Keratinocyte (primary cell): ENCODE measurements at regions not wholly inside any gene's neighbourhood (a gene's known extent, or its start where the extent isn't known, plus 50 kb on each side); places are given as distances from the start of the nearest gene placed in this dataset.

ENCODE experiments used
- DNase-seq: peaks from one replicate; pipeline ENCODE4 v3.0.0-alpha.2; 2011; ENCODE audit warnings: low read depth, missing footprints, low spot score
- FAIRE-seq: peaks from 2 replicates; lab custom pipeline; 2011; peaks lifted over from hg19 to GRCh38; lab: Jason Lieb, UNC
- H2AFZ ChIP-seq: 2 replicates; pipeline ENCODE4 v1.6.0; 2012; ENCODE audit warnings: low read length, control low read depth, inconsistent platforms; ENCODE audit not compliant: control insufficient read depth
- H3K27ac ChIP-seq: 2 replicates; pipeline ENCODE4 v1.5.1; 2011; ENCODE audit warnings: low read length; ENCODE audit not compliant: control insufficient read depth, insufficient read depth
- H3K27me3 ChIP-seq: 3 replicates; pipeline ENCODE4 v1.6.0; 2011; ENCODE audit warnings: low read length; ENCODE audit not compliant: control insufficient read depth, insufficient read depth; ENCODE audit errors: extremely low read depth
- H3K36me3 ChIP-seq, 2 experiments: 2 replicates in 1 of 2; 3 replicates in 1 of 2; pipeline ENCODE4 v1.5.1; 2011; ENCODE audit warnings: low read length in 2 of 2, mild to moderate bottlenecking in 1 of 2; ENCODE audit not compliant: control insufficient read depth in 2 of 2, insufficient read depth in 2 of 2; ENCODE audit errors: extremely low read depth in 1 of 2
- H3K4me1 ChIP-seq: 3 replicates; pipeline ENCODE4 v1.5.1; 2011; ENCODE audit warnings: low read length; ENCODE audit not compliant: control insufficient read depth, insufficient read depth; ENCODE audit errors: extremely low read depth
- H3K4me2 ChIP-seq: 3 replicates; pipeline ENCODE4 v1.6.0; 2011; ENCODE audit warnings: low read depth, low read length; ENCODE audit not compliant: control insufficient read depth, insufficient read depth; ENCODE audit errors: extremely low read depth
- H3K4me3 ChIP-seq, 3 experiments: fragments of 200-600 bp in 1 of 3; sonication (generic) in 1 of 3; 2 replicates in 2 of 3; 3 replicates in 1 of 3; pipeline ENCODE4 v1.5.1; 2011 to 2016; ENCODE audit warnings: low read length in 3 of 3, mild to moderate bottlenecking in 3 of 3, control low read depth in 2 of 3, inconsistent platforms in 1 of 3, low read depth in 1 of 3, mixed read lengths in 1 of 3, mixed run types in 1 of 3, moderate library complexity in 1 of 3; ENCODE audit not compliant: control insufficient read depth in 2 of 3, insufficient read depth in 2 of 3; ENCODE audit errors: extremely low read depth in 1 of 3
- H3K79me2 ChIP-seq: 2 replicates; pipeline ENCODE4 v1.6.0; 2012; ENCODE audit warnings: low read length; ENCODE audit not compliant: control insufficient read depth, insufficient read depth
- H3K9ac ChIP-seq: 3 replicates; pipeline ENCODE4 v1.6.0; 2011; ENCODE audit warnings: low read length; ENCODE audit not compliant: control insufficient read depth, insufficient read depth; ENCODE audit errors: extremely low read depth
- H3K9me1 ChIP-seq: 3 replicates; pipeline ENCODE4 v1.6.0; 2011; ENCODE audit warnings: low read length; ENCODE audit not compliant: control insufficient read depth, insufficient read depth; ENCODE audit errors: extremely low read depth
- H3K9me3 ChIP-seq: 2 replicates; pipeline ENCODE4 v1.5.1; 2012; ENCODE audit warnings: low read depth, low read length; ENCODE audit not compliant: control insufficient read depth
- H4K20me1 ChIP-seq: 3 replicates; pipeline ENCODE4 v1.6.0; 2011; ENCODE audit warnings: low read length; ENCODE audit not compliant: control insufficient read depth, insufficient read depth; ENCODE audit errors: extremely low read depth
- CTCF ChIP-seq, 3 experiments: IDR thresholded peaks in 1 of 3; conservative IDR thresholded peaks in 1 of 3; optimal IDR thresholded peaks in 1 of 3; 2 replicates in 2 of 3; 3 replicates in 1 of 3; pipeline versions ENCODE3 to v1.5.1; 2011; ENCODE audit warnings: low read length in 3 of 3, mild to moderate bottlenecking in 3 of 3, moderate library complexity in 2 of 3, control low read depth in 1 of 3, inconsistent platforms in 1 of 3; ENCODE audit not compliant: insufficient read depth in 2 of 3; ENCODE audit errors: extremely low read depth in 1 of 3
- EZH2 ChIP-seq: IDR thresholded peaks from one replicate; pipeline ENCODE4 v1.6.1; 2012; ENCODE audit warnings: inconsistent platforms, mild to moderate bottlenecking, low read length, moderate library complexity
- dilution Hi-C: fragments of 300-500 bp; cut with MboI; formaldehyde crosslinking; loops from one replicate; pipeline ENCODE4 v1.7.0; 2020; ENCODE audit warnings: low sequenced_read_pairs; ENCODE audit not compliant: extremely low pct_ligation_motif_present

DNA sequence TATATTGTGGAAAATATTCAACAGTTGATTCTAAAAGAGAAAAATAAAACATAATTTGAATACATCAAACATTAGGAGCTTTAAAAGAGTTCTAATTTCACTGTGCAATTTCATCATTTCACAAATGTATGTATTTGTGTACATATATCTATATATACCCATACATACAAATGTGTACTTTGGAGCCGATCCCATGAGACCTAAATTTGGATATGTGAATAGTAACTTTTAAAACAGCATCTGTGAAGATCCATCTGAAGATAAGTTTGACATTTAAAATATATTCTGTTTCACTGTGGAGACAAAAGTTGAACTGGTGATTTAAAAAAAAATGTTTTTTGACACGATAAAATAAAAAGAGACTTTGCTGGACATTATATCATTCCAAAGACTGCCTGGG, 374.0 kb downstream of the TMA16 start:
- Histone ChIP-seq H4K20me1 (no peaks in the 10 kb centered on the region), H3K36me3 (no peaks in the 10 kb centered on the region), H3K27ac (no peak overlapping the region), H3K79me2 (no peaks in the 10 kb centered on the region), H3K4me3 (no peak overlapping the region), H3K9me1 (no peaks in the 10 kb centered on the region), H3K4me1 (peaks cover 4% of the 10 kb centered on the region), H2AFZ (no peak overlapping the region), H3K9me3 (no peaks in the 10 kb centered on the region), H3K4me2 (no peak overlapping the region), H3K27me3 (no peaks in the 10 kb centered on the region), H3K9ac (no peak overlapping the region)
- DNase-seq = no peak
- dilution Hi-C loops = no loop called here
- FAIRE-seq = no peak
- TF ChIP-seq CTCF (optimal IDR thresholded peaks at IDR 0.05 in 1 of 3, IDR thresholded peaks at IDR 0.05 in 1 of 3, conservative IDR thresholded peaks at IDR 0.05 in 1 of 3; ENCODE audit: extremely low read depth in 1 of 3, insufficient read depth in 2 of 3, low read length in 3 of 3) (no peak), EZH2 (no peak)

DNA sequence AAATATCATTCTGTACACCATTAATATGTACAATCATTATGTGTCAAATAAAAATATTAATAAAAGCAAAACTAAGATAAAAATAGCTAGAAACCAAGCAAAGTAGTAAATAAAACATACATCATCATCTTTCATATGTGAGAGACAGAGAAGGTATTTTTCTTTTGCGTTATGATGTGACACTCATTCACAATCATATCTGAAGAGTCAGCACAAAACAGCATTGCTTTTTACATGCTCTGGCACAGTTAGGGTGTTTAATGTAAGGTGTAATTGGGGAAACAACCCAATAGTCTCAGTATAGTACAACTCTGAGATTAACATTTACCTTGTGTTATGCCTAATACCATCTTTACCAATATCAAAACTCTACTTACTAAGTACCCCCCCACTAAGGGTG, 376.6 kb downstream of the TMA16 start:
- H3K9ac ChIP-seq = no peak overlapping the region
- dilution Hi-C loops = no loop called here
- TF ChIP-seq EZH2 (no peak), CTCF (optimal IDR thresholded peaks at IDR 0.05 in 1 of 3, IDR thresholded peaks at IDR 0.05 in 1 of 3, conservative IDR thresholded peaks at IDR 0.05 in 1 of 3; ENCODE audit: extremely low read depth in 1 of 3, insufficient read depth in 2 of 3, low read length in 3 of 3) (no peak)
- H3K4me2 ChIP-seq = no peak overlapping the region
- no peaks in the 10 kb centered on the region for H3K9me3 ChIP-seq
- FAIRE-seq (no peak), DNase-seq (no peak)
- H3K27ac ChIP-seq = no peak overlapping the region
- H2AFZ ChIP-seq = no peak overlapping the region
- no peaks in the 10 kb centered on the region for H3K9me1 ChIP-seq
- no peaks in the 10 kb centered on the region for H3K27me3 ChIP-seq
- no peaks in the 10 kb centered on the region for H3K36me3 ChIP-seq
- H3K79me2 ChIP-seq = no peaks in the 10 kb centered on the region
- H4K20me1 ChIP-seq = no peaks in the 10 kb centered on the region
- H3K4me3 ChIP-seq = no peak overlapping the region
- H3K4me1 ChIP-seq = peaks cover 14% of the 10 kb centered on the region
